ENCODE measurements at regions not wholly inside any gene's neighbourhood (a gene's known extent, or its start where the extent isn't known, plus 50 kb on each side); places are given as distances from the start of the nearest gene placed in this dataset.

GRCh38 chr4:132297346-132297745 lies 851.7 kb upstream of the PCDH10 start:
- no peak overlapping the region for H3K4me3 ChIP-seq (ENCODE audit: control insufficient read depth in 1 of 2, extremely low read depth in 1 of 2, low read length in 1 of 2)
- no peaks in the 10 kb centered on the region for H3K27me3 ChIP-seq (replicated peaks in 1 of 2; ENCODE audit: control insufficient read depth in 2 of 2, extremely low read depth in 1 of 2, insufficient read depth in 2 of 2, low read length in 1 of 2)
- Mint-ChIP-seq H3K4me1 (no peaks in the 10 kb centered on the region), H3K4me3 (no peak overlapping the region), H3K9me3 (peaks cover 0 to 9% (median 2%) of the 10 kb centered on the region in 3 donors), H3K36me3 (no peaks in the 10 kb centered on the region), H3K27ac (no peak overlapping the region), H3K27me3 (no peaks in the 10 kb centered on the region)
- no peak for DNase-seq
- ChIA-PET CTCF (interaction anchor here in 1 of 2 donors (0.6 kb wide), 1 partner anchor 1424 kb away, joined by 3 read pairs; no protein-coding TSS in a partner anchor), POLR2A (no interaction called here)
- no peak overlapping the region for H3K27ac ChIP-seq (ENCODE audit: low read length)
- ATAC-seq (replicated peaks in 1 of 4): no peak
- H3K9me3 ChIP-seq: no peaks in the 10 kb centered on the region
- H3K4me1 ChIP-seq (ENCODE audit: control insufficient read depth in 1 of 2, extremely low read depth in 1 of 2, insufficient read depth in 2 of 2, low read length in 2 of 2): no peaks in the 10 kb centered on the region
- no peaks in the 10 kb centered on the region for H3K36me3 ChIP-seq (ENCODE audit: control insufficient read depth in 2 of 2, extremely low read depth in 1 of 2, insufficient read depth in 1 of 2, low read length in 1 of 2)
- no CpG with 5 or more reads among the region's 1 CpG for WGBS (ENCODE audit: insufficient coverage)

GRCh38 chr4:132299841-132300240 lies 849.3 kb upstream of the PCDH10 start:
- H3K4me1 ChIP-seq (ENCODE audit: control insufficient read depth in 1 of 2, extremely low read depth in 1 of 2, insufficient read depth in 2 of 2, low read length in 2 of 2): no peaks in the 10 kb centered on the region
- POLR2A ChIA-PET: no interaction called here
- ATAC-seq (replicated peaks in 1 of 4): no peak

GRCh38 chr4:132312521-132312920 lies 836.6 kb upstream of the PCDH10 start:
- POLR2A ChIA-PET: no interaction called here
- Mint-ChIP-seq H3K36me3 (no peaks in the 10 kb centered on the region), H3K27me3 (no peaks in the 10 kb centered on the region), H3K9me3 (peaks cover 0 to 6% (median 2%) of the 10 kb centered on the region in 3 donors), H3K27ac (no peak overlapping the region), H3K4me1 (no peaks in the 10 kb centered on the region), H3K4me3 (no peak overlapping the region)
- no peaks in the 10 kb centered on the region for H3K9me3 ChIP-seq
- ATAC-seq (replicated peaks in 1 of 4) (no peak), DNase-seq (no peak)
- H3K27ac ChIP-seq (ENCODE audit: low read length): no peak overlapping the region
- CTCF ChIA-PET: no interaction called here
- H3K27me3 ChIP-seq (replicated peaks in 1 of 2; ENCODE audit: control insufficient read depth in 2 of 2, extremely low read depth in 1 of 2, insufficient read depth in 2 of 2, low read length in 1 of 2): no peaks in the 10 kb centered on the region
- no peaks in the 10 kb centered on the region for H3K36me3 ChIP-seq (ENCODE audit: control insufficient read depth in 2 of 2, extremely low read depth in 1 of 2, insufficient read depth in 1 of 2, low read length in 1 of 2)
- H3K4me3 ChIP-seq (ENCODE audit: control insufficient read depth in 1 of 2, extremely low read depth in 1 of 2, low read length in 1 of 2): no peak overlapping the region
- WGBS (ENCODE audit: insufficient coverage): no CpG with 5 or more reads among the region's 2 CpGs
- H3K4me1 ChIP-seq (ENCODE audit: control insufficient read depth in 1 of 2, extremely low read depth in 1 of 2, insufficient read depth in 2 of 2, low read length in 2 of 2): no peaks in the 10 kb centered on the region

More at GRCh38 chr4:132299841-132300240, 849.3 kb upstream of the PCDH10 start:
- CTCF ChIA-PET: no interaction called here
- Histone ChIP-seq H3K36me3 (ENCODE audit: control insufficient read depth in 2 of 2, extremely low read depth in 1 of 2, insufficient read depth in 1 of 2, low read length in 1 of 2) (no peaks in the 10 kb centered on the region), H3K4me3 (ENCODE audit: control insufficient read depth in 1 of 2, extremely low read depth in 1 of 2, low read length in 1 of 2) (no peak overlapping the region), H3K27ac (ENCODE audit: low read length) (no peak overlapping the region), H3K9me3 (no peaks in the 10 kb centered on the region), H3K27me3 (replicated peaks in 1 of 2; ENCODE audit: control insufficient read depth in 2 of 2, extremely low read depth in 1 of 2, insufficient read depth in 2 of 2, low read length in 1 of 2) (no peaks in the 10 kb centered on the region)
- no peaks in the 10 kb centered on the region for H3K4me1 Mint-ChIP-seq
- no peaks in the 10 kb centered on the region for H3K27me3 Mint-ChIP-seq
- peaks cover 0 to 9% (median 2%) of the 10 kb centered on the region in 3 donors for H3K9me3 Mint-ChIP-seq
- no peaks in the 10 kb centered on the region for H3K36me3 Mint-ChIP-seq
- WGBS (ENCODE audit: insufficient coverage): no CpG with 5 or more reads among the region's 1 CpG
- no peak overlapping the region for H3K27ac Mint-ChIP-seq
- H3K4me3 Mint-ChIP-seq: no peak overlapping the region
- no peak for DNase-seq

- H3K27ac Mint-ChIP-seq: no peak overlapping the region
- 83% methylated on average over 2 of the region's 7 CpGs for WGBS (ENCODE audit: insufficient coverage)
- H3K4me3 Mint-ChIP-seq: no peak overlapping the region
- no peak overlapping the region for H3K4me3 ChIP-seq (ENCODE audit: control insufficient read depth in 1 of 2, extremely low read depth in 1 of 2, low read length in 1 of 2)
- no peaks in the 10 kb centered on the region for H3K9me3 ChIP-seq
- H3K27me3 Mint-ChIP-seq: no peaks in the 10 kb centered on the region
- ATAC-seq (replicated peaks in 1 of 4): no peak
- H3K4me1 Mint-ChIP-seq: no peaks in the 10 kb centered on the region
- H3K9me3 Mint-ChIP-seq: peaks cover 0 to 6% (median 0%) of the 10 kb centered on the region in 3 donors
- H3K27me3 ChIP-seq (replicated peaks in 1 of 2; ENCODE audit: control insufficient read depth in 2 of 2, extremely low read depth in 1 of 2, insufficient read depth in 2 of 2, low read length in 1 of 2): no peaks in the 10 kb centered on the region
- H3K36me3 Mint-ChIP-seq: no peaks in the 10 kb centered on the region
- no peaks in the 10 kb centered on the region for H3K4me1 ChIP-seq (ENCODE audit: control insufficient read depth in 1 of 2, extremely low read depth in 1 of 2, insufficient read depth in 2 of 2, low read length in 2 of 2)
- ChIA-PET POLR2A (interaction anchor here in 1 of 2 donors (0.6 kb wide), 1 partner anchor 1017 kb away, joined by 3 read pairs; no protein-coding TSS in a partner anchor), CTCF (no interaction called here)
- H3K27ac ChIP-seq (ENCODE audit: low read length): no peak overlapping the region
- DNase-seq: no peak
- H3K36me3 ChIP-seq (ENCODE audit: control insufficient read depth in 2 of 2, extremely low read depth in 1 of 2, insufficient read depth in 1 of 2, low read length in 1 of 2): no peaks in the 10 kb centered on the region
These were observed 835.2 kb upstream of the PCDH10 start for GRCh38 chr4:132313852-132314251.

- DNase-seq (no peak), ATAC-seq (replicated peaks in 1 of 4) (no peak)
- Mint-ChIP-seq H3K4me3 (no peak overlapping the region), H3K9me3 (peaks cover 3 to 6% (median 4%) of the 10 kb centered on the region in 3 donors), H3K36me3 (no peaks in the 10 kb centered on the region), H3K27me3 (no peaks in the 10 kb centered on the region), H3K27ac (no peak overlapping the region), H3K4me1 (no peaks in the 10 kb centered on the region)
- Histone ChIP-seq H3K36me3 (ENCODE audit: control insufficient read depth in 2 of 2, extremely low read depth in 1 of 2, insufficient read depth in 1 of 2, low read length in 1 of 2) (no peaks in the 10 kb centered on the region), H3K27me3 (replicated peaks in 1 of 2; ENCODE audit: control insufficient read depth in 2 of 2, extremely low read depth in 1 of 2, insufficient read depth in 2 of 2, low read length in 1 of 2) (no peaks in the 10 kb centered on the region), H3K27ac (ENCODE audit: low read length) (no peak overlapping the region), H3K9me3 (no peaks in the 10 kb centered on the region), H3K4me1 (ENCODE audit: control insufficient read depth in 1 of 2, extremely low read depth in 1 of 2, insufficient read depth in 2 of 2, low read length in 2 of 2) (no peaks in the 10 kb centered on the region), H3K4me3 (ENCODE audit: control insufficient read depth in 1 of 2, extremely low read depth in 1 of 2, low read length in 1 of 2) (no peak overlapping the region)
- no CpG with 5 or more reads among the region's 2 CpGs for WGBS (ENCODE audit: insufficient coverage)
- ChIA-PET CTCF (no interaction called here), POLR2A (no interaction called here)
These were observed 832.4 kb upstream of the PCDH10 start for GRCh38 chr4:132316738-132317137.

- no peaks in the 10 kb centered on the region for H3K27me3 ChIP-seq (replicated peaks in 1 of 2; ENCODE audit: control insufficient read depth in 2 of 2, extremely low read depth in 1 of 2, insufficient read depth in 2 of 2, low read length in 1 of 2)
- no peaks in the 10 kb centered on the region for H3K9me3 ChIP-seq
- Mint-ChIP-seq H3K27ac (no peak overlapping the region), H3K4me3 (no peak overlapping the region), H3K4me1 (no peaks in the 10 kb centered on the region), H3K36me3 (no peaks in the 10 kb centered on the region), H3K27me3 (no peaks in the 10 kb centered on the region), H3K9me3 (peaks cover 3 to 6% (median 4%) of the 10 kb centered on the region in 3 donors)
- no peak overlapping the region for H3K27ac ChIP-seq (ENCODE audit: low read length)
- WGBS (ENCODE audit: insufficient coverage): no CpG with 5 or more reads among the region's 2 CpGs
- no peak overlapping the region for H3K4me3 ChIP-seq (ENCODE audit: control insufficient read depth in 1 of 2, extremely low read depth in 1 of 2, low read length in 1 of 2)
- ChIA-PET CTCF (no interaction called here), POLR2A (no interaction called here)
- DNase-seq (no peak), ATAC-seq (replicated peaks in 1 of 4) (no peak)
- no peaks in the 10 kb centered on the region for H3K36me3 ChIP-seq (ENCODE audit: control insufficient read depth in 2 of 2, extremely low read depth in 1 of 2, insufficient read depth in 1 of 2, low read length in 1 of 2)
- H3K4me1 ChIP-seq (ENCODE audit: control insufficient read depth in 1 of 2, extremely low read depth in 1 of 2, insufficient read depth in 2 of 2, low read length in 2 of 2): no peaks in the 10 kb centered on the region
These were observed 831.2 kb upstream of the PCDH10 start for GRCh38 chr4:132317923-132318322.

- no peak overlapping the region for H3K4me3 Mint-ChIP-seq
- H3K27ac Mint-ChIP-seq: no peak overlapping the region
- Histone ChIP-seq H3K4me3 (ENCODE audit: control insufficient read depth in 1 of 2, extremely low read depth in 1 of 2, low read length in 1 of 2) (no peak overlapping the region), H3K4me1 (ENCODE audit: control insufficient read depth in 1 of 2, extremely low read depth in 1 of 2, insufficient read depth in 2 of 2, low read length in 2 of 2) (no peaks in the 10 kb centered on the region), H3K36me3 (ENCODE audit: control insufficient read depth in 2 of 2, extremely low read depth in 1 of 2, insufficient read depth in 1 of 2, low read length in 1 of 2) (no peaks in the 10 kb centered on the region), H3K9me3 (no peaks in the 10 kb centered on the region), H3K27me3 (replicated peaks in 1 of 2; ENCODE audit: control insufficient read depth in 2 of 2, extremely low read depth in 1 of 2, insufficient read depth in 2 of 2, low read length in 1 of 2) (no peaks in the 10 kb centered on the region), H3K27ac (ENCODE audit: low read length) (no peak overlapping the region)
- H3K4me1 Mint-ChIP-seq: no peaks in the 10 kb centered on the region
- WGBS (ENCODE audit: insufficient coverage): no CpG with 5 or more reads among the region's 1 CpG
- H3K36me3 Mint-ChIP-seq: no peaks in the 10 kb centered on the region
- ATAC-seq (replicated peaks in 1 of 4) (no peak), DNase-seq (no peak)
- CTCF ChIA-PET: no interaction called here
- peaks cover 0 to 11% (median 8%) of the 10 kb centered on the region in 3 donors for H3K9me3 Mint-ChIP-seq
- H3K27me3 Mint-ChIP-seq: no peaks in the 10 kb centered on the region
- POLR2A ChIA-PET: no interaction called here
These were observed 820.3 kb upstream of the PCDH10 start for GRCh38 chr4:132328761-132329160.

All from T-cell (primary cell).